Epithelial cell of proximal tubule (primary cell): ENCODE measurements at regions not wholly inside any gene's neighbourhood (a gene's known extent, or its start where the extent isn't known, plus 50 kb on each side); places are given as distances from the start of the nearest gene placed in this dataset.
A peak's percentile ranks its signal among the peaks of the same experiment; 100 is the strongest.

Source experiments
- DNase-seq: peaks from one replicate; pipeline ENCODE4 v3.0.0-alpha.2; 2011; ENCODE audit warnings: low read depth
- H3K4me3 ChIP-seq: 2 replicates; pipeline ENCODE4 v1.5.1; 2011; ENCODE audit warnings: low read depth, mild to moderate bottlenecking, low read length
- TF ChIP-seq, protein P1 (sequence below): conservative IDR thresholded peaks from 2 replicates; pipeline ENCODE4 v1.5.1; 2012; ENCODE audit warnings: low read depth, mild to moderate bottlenecking, low read length

- no peak overlapping the region for H3K4me3 ChIP-seq
- DNase-seq, result no peak
- TF ChIP-seq, protein P1, sequence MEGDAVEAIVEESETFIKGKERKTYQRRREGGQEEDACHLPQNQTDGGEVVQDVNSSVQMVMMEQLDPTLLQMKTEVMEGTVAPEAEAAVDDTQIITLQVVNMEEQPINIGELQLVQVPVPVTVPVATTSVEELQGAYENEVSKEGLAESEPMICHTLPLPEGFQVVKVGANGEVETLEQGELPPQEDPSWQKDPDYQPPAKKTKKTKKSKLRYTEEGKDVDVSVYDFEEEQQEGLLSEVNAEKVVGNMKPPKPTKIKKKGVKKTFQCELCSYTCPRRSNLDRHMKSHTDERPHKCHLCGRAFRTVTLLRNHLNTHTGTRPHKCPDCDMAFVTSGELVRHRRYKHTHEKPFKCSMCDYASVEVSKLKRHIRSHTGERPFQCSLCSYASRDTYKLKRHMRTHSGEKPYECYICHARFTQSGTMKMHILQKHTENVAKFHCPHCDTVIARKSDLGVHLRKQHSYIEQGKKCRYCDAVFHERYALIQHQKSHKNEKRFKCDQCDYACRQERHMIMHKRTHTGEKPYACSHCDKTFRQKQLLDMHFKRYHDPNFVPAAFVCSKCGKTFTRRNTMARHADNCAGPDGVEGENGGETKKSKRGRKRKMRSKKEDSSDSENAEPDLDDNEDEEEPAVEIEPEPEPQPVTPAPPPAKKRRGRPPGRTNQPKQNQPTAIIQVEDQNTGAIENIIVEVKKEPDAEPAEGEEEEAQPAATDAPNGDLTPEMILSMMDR, result no peak
Observed at GRCh38 chr13:79267560-79267959, 138.5 kb downstream of the RBM26 start.

DNA sequence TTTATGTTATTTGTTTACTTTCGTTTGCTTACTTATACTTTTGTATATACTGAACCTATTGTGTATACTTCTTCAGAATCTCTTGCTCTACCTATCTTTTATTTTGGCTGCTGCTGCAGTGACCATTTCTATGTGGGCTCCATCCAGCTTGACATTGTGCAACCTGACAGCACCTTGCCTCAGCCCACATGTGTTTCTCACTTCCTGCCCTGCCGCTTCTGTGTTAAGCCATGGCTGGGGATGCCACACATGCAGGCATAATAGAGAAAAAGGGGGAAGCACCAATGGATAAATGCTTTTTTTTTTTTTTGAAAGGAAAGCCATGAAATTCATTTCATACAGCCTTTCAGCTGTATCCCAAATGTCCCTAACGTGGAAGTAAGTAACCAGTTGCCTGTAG, 147.6 kb downstream of the RBM26 start:
- TF ChIP-seq, protein P1, result no peak
- H3K4me3 ChIP-seq, result no peak overlapping the region
- DNase-seq, result no peak

DNA sequence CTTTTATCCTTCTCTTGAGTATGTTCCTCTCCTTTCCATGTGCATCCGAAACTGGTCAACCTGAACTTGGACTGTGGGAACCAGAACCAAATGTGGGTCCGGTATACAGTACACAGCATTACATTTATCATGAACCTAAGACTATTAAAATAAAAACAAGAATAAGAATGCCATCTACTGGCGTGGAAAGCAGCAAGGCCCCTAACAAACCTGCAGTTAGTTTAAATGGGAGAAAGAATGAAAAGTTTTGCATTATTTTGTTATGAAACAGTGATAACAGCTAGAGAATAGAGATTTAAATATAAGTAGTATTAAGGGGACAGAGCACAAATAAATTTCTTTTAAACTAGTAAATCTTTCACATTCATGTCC, 159.5 kb downstream of the RBM26 start:
- no peak overlapping the region for H3K4me3 ChIP-seq
- TF ChIP-seq, protein P1, result peak; percentile 20
- DNase-seq, result no peak

GRCh38 chr13:79245937-79246577, 160.0 kb downstream of the RBM26 start:
- DNase-seq, result no peak
- TF ChIP-seq, protein P1, result no peak
- H3K4me3 ChIP-seq, result no peak overlapping the region

- TF ChIP-seq, protein P1, result no peak
- no peak overlapping the region for H3K4me3 ChIP-seq
- DNase-seq, result no peak
Observed at GRCh38 chr13:79241697-79242096, 164.4 kb downstream of the RBM26 start.

DNA sequence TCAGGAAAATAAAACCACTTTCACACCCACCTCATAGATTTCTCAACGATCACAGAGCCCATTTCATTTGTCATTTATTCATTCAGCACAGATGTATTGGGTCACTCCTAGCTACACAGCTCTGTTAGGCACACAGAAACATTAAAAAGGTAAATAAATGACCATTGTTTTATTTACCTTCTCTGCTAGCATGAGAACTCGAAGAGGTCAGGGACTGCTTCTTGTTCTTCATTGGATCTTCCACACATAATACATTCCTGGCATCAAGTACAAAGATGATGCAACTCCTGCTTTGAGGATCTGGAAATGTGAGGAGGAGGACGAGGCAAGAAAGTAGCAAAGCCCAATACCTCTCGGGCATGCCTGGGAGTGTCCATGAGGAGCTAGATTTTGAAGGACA, 168.1 kb downstream of the RBM26 start:
- DNase-seq, result no peak

GRCh38 chr13:79231887-79232286, 174.2 kb downstream of the RBM26 start:
- H3K4me3 ChIP-seq, result no peak overlapping the region
- TF ChIP-seq, protein P1, result no peak
- DNase-seq, result no peak

More for the DNA sequence above, 168.1 kb downstream of the RBM26 start:
- H3K4me3 ChIP-seq, result no peak overlapping the region
- TF ChIP-seq, protein P1, result no peak
